Hematopoietic multipotent progenitor cell treated with erythropoietin and hydrocortisone succinate and interleukin-3 and kit ligand, for 6 days (in vitro differentiated cells): ENCODE measurements at regions not wholly inside any gene's neighbourhood (a gene's known extent, or its start where the extent isn't known, plus 50 kb on each side); places are given as distances from the start of the nearest gene placed in this dataset.

ENCODE experiments used
- DNase-seq: peaks from one replicate; pipeline ENCODE4 v3.0.0-alpha.2; 2015

DNA sequence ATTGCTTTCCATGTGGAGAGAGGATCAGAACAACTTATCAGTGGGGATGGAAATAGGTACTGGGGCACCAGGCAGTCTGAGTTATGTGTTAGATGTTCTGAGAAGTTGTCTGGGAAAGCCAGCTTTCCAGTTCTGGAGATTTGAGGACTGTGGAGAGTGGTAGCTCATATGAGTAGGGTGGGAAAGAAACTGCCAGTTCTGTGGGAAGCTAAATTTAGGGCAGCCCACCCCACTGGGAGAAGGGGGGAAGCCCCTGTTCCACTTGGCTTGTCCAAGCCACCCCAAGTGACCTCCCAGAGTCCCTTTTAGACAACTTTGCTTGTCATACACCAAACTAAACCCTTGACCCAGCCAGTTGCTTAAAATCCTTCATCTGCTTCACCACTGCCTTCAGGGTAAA, 189.5 kb downstream of the REEP3 start:
- no peak for DNase-seq

DNA sequence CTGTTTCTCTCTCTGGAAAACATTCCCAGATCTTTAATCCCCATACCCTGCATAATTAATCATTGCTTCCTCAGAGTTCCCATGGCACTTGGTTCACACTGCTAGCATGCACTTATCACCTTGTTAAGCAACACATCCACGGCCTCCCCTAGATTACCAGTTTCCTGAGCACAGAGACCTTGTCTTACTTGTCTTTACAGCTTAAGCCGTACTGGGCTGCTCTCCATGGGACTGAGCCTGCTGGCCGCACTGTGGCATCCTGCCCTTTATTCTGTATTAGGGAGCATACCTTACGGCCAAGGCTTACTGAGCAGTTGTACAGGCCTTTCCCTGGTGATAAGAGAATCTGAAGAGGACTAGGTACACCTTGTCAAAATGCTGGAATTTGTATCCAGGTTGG, 190.2 kb downstream of the REEP3 start:
- DNase-seq = no peak

DNA sequence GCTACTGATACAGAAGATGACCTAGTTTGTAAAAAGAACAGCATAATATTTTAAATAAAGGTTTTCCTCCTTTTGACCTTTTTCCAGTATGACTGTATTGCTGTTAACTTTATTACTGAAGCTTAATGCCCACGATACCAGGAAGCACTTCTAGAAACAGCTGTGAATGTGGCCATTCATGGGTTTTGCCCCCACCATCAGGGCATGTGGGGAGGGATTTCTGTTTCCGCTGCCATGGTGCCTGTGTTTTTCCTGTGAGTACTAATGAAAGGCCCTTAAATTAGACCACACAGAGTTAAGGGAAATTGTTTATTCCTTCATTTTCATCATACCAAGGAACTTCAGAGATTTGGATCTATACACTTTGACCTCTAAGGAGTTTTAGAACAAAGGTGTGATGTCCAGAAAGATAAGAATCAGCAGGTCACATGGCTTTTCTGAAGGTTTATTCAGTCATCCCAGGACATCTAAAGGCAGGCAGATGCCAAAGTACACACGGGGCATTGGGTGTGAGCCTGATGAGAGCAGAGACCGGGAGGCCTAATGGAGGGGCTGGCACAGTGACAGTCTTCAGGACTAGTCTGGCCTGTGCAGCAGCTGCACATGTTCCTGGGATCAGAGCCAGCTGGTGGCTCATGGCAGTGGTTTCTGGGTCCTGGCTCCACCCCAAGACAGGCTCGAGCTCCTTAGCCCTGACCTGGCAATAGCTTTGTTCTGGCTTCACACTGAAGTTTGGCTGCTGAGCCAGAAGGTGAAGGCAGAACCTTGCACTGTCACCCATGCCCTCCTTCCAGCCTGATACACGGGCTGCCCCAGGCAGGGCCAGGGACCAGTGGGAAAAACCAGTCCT, 190.9 kb downstream of the REEP3 start:
- peak; percentile 82 for DNase-seq

DNA sequence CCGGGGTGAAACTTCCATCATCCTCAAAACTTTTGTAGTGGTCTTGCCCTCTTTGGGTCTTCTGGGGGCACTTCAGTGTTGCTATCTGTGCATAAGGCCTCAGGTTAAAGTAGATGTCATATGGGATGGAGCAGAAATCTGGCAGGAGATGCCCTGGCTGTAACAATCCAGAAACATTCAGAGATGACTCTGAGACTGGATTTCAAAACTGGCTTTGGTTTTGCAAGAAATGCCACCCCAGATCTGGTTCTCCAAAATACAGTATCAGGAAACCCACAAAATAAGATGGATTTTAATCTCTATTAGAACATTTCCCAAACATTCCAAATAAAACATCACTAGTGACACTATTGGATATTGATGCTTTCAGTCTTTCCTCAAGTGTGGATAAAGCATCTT, 191.5 kb downstream of the REEP3 start:
- no peak for DNase-seq

DNA sequence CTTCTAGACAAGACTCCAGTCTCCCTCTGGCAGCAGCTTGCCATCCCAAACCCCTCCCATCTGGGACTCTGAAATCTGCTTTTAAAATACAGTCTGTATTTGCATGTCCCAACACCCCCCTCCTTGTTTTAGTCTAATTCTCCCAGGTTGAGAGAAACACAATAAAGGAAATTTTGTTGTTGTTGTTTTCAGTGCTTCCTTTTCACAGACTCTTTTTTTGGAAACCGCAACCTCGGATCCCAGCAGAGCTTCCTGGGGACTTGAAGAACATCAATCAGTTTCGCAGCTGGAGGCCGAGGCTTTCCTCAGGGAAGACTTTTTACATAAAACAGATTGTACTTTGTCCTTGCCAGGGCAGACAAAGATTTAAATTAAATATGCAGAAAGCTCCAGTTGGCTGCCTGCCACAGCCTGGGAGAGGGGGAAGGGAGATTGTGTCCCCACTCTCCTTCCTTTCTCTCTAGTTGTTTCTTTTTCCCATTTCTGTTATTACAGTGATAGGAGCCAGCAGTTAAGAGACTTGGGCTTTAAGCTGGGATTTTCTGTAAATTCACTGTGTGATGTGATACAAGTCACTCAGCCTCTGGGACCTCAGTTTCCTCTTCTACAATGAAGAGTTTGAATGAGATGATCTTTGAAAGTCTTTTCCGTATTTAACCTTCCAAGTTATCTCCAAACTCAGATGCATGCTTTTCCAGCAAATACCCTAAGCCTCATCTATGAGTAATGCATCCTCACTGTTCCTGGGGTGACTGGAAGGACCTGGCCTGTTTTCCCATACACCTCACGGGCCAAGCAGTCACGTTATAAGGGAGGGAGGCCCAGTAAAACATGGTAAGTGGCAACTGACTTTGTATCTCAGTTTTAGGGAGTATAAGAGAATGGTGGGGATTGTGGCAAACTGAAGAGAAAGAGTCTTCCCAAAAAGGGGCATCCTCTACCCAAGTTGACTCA, 192.3 kb downstream of the REEP3 start:
- DNase-seq = no peak

DNA sequence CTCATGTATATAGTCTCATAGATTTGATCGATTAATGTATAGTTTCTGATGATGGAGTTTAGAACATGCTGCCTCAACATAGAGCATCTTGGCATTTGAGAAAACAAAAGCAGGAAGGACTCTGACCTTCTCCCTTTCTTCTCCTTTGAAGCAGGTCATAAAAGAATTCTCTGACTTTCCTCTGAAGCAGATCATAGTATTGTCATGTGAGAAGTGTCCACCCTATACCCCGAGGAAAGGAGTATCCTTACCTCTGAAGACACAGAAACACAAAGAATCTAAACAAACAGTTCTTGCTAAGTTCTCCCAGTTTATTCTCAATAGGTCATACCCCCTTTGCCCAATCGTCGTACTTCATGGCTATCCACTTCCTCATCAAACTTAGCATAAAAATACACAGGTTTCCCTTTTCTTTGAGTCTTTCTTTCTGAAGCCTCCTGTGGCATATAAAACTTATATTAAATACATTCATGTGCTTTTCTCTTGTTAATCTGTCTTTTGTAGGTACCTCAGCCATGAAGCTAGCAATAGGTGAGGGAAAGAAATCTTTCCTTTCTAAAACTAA, 194.9 kb downstream of the REEP3 start:
- DNase-seq = no peak

DNA sequence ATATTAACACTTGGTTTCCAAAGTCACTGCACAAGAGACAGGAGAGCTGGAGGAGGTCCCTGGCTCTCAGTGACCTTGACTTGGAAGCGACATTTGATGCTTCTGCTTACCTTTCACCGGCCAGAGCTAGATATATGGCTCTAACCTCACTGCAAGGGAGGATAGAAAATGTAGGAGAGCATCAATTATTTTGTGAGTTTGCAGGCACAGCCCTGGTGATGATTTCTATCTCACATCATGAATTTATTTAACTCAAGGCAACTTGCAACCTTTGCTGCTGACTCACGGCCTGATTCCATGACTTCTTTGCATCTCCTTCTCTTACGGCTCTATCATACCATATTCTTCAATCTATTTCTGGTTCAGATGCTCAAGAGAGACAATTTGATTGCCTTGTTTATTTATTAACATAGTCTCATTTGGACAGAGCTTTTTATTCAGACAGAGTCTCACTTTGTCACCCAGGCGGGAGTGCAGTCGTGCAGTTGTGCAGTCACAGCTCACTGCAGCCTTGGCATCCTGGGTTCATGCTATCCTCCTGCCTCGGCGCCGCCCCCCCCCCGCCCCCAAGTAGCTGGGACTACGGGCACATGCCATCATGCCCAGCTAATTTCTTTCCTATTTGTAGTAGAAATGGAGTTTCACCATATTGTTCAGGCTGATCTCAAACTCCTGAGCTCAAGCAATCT, 196.0 kb downstream of the REEP3 start:
- DNase-seq = no peak

DNA sequence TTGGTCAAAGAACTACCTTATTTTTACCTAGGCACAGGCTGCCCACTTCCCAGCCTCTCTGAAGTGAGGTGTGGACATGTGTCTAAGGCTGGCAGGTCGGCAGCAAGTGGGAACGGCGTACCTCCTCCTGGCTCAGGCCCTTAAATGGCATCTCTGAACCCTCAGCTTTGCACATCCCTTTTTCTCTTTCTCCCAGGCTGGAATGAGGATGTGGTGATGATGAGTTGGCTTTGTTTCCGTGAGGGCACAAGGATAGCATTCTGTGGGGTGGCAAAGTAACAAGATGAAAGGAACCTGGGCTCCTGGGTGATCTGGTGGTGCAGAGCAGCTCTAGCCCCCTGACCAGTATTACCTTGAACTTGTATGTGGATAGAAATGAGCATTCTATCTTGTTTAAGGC, 196.8 kb downstream of the REEP3 start:
- DNase-seq = no peak

DNA sequence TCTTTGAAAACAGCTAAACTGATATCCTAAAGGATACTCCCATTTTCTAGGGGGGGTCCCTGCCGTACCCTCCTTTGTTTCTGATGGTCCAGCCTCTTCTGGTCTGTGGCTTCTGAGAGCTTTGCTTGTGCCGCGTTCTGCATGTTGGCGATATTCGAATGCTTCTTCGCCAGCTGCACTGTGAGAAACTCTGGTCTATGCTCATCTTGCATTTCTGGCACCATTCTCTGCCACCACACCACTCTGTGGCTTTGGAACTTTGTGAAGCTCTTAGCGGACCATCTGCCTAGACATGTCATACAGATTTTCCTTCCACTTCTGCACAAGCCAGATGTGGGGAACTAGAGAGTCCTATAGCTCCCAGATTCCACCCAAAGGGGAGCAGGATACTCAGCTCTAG, 197.2 kb downstream of the REEP3 start:
- DNase-seq = no peak

DNA sequence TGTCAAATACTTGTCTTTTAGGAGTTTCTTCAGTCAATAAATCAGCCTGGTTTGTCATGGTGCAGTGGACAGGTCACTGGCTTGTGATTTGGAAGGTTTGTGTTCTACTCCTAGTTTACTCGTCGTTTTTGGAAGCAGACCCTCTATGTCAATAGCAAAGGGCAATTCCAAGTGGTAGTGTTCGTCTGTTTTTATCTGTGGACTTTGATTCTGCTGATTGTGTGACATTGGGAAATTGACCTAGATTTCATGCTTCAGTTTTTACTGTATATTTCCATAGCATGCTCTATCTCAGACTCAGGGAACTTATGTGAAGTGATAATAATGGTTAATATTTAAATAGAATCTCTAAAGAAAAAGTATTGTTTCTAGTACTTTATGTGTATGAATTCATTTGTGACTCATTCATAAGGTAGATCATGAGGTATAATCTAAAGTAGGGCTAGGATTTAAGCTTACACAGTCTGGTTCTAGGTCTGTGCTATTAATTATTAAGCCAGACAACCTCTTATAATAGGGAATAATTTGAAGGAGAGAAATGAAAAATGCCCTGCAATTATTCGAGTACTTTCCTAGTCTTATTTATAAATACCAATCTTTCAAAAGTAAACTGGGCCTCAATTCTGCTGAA, 198.1 kb downstream of the REEP3 start:
- DNase-seq = no peak

DNA sequence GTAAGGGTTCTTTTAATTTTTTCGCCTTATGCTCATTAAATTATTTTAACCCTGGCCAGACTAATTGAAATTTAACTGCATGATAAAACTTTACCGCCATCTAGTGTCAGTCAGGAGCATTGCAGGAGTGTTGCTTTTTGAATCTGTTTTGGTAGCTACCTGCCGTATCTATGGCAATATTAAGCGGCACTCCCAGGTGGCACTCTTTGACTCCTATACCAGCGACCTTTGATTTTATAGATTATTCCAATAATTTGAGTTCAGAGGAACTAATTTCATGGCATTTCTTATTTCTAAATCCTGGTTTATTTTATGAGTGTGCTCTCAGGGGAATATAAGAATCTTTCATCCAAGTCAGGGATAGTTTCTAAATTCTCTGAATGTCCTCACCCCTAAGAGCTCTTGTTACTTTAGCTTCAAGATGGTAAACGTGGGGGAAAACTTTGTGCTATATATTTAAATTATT, 198.9 kb downstream of the REEP3 start:
- peak; percentile 74 for DNase-seq

DNA sequence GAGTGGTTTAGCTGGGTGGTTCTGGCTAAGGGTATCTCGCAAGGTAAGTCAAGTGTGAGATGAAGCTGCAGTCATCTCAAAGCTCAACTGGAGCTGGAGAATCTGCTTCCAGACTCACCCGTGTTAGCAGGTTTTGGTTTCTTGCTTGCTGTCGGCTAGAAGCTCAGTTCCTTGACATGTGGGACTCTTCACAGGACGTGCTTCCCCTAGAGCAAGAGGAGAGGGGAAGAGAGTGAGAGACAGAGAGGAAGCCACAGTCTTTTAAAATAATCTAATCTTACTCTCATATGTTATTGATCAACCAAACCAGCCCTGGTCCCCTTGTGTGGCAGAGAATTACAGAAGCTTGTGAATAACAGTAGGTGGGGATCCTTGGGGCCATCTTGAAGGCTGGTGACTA, 199.5 kb downstream of the REEP3 start:
- DNase-seq = no peak

DNA sequence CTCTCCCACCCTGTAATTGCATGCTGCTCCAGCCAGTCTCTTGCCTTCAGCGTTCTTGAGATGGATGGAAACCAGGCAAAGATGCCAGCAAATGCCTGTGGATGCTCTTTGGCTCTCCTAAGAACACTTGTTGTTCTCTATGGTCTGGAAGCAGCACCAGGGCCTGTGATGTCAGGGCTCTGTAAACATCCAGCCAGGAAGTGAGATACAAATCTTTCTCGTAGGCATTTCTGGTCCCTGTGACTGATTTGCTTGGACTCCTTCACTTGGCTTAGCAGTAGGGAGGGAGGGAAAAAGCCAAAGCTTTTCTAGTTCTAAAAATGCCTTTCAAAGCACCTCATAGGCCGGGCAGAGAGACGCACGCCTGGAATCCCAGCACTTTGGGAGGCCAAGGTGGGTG, 201.3 kb downstream of the REEP3 start:
- no peak for DNase-seq

DNA sequence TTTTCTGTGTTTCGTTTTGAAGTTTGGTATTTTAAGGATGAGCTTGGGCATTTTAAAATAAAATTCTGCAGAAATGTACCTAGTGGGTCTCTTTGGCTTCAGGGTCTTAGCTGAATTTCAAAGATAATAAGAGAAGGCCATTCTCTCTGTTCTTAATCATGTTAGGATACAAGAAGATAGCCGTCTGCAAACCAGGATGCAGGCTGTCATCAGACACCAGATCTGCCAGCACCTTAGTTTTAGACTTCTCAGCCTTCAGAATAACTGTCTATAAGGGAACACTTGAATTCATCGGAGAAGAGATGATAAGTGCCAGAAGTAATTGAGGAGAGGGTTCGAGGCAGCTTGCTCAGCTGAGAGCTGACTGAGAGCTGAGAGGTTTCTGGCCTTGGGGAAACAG, 202.1 kb downstream of the REEP3 start:
- no peak for DNase-seq

DNA sequence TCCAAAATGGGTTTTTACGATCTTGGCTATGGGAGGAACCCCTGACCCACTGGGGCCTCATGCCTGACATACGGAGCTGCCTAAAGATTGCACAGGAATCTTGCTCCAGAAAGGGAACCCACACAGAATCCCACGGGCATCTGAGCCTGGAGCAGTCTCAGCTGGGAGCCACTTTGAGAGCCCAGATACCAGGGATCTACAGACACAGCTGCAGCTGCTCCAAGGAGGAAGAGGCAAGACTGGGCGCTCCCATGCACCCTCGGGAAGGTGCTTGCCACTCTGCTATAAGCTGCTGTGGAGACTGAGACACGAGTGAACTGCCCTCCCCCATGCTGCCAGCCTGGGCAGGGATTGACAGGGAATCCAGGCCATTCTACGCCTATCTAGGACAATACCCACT, 202.5 kb downstream of the REEP3 start:
- no peak for DNase-seq

DNA sequence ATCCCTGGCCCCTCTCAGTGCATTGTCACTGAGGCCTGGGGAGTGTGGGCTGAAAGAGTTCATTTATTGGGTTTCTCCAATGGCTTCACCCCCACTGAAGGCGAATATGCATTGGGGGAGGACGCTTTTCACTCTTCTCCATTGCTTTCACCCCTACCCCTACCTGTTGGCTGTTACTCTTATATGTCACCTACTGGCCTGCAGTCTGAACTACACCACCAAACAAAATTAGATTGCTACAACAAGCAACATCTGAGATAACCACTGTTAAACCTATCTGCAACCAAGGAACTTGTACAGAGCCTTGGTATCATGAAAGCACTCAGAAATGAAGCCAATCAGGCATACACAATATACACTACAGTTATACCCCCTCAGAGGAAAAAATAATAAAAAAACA, 203.7 kb downstream of the REEP3 start:
- DNase-seq = no peak

DNA sequence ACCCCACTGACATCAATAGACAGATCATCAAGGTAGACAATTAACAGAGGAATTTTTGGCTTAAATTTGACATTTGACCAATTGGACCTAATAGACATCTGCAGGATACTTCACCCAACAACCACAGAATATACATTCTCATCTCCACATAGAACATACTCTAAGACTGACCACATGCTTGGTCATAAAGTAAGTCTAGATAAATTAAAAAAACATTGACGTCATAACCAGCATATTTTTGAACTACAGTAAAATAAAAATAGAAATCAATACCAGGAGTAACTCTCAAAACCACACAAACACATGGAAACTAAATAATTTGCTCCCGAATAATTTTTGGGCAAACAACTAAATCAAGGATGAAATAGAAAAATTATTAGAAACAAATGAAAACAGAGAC, 205.7 kb downstream of the REEP3 start:
- DNase-seq = no peak

DNA sequence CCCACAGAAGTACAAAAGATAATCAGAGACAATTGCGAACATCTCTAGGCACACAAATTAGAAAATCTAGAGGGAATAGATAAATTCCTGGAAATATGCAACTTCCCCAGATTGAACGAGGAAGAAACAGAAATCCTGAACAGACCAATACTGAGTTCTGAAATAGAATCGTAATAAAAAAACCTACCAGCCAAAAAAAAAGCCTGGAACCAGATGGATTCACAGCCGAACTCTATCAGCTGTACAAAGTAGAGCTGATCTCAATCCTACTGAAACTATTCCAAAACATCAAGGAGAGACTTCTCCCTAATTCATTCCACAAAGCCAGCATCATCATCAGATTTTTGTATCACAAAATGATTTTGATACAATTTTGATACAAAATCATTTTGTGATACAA, 206.4 kb downstream of the REEP3 start:
- DNase-seq = no peak

DNA sequence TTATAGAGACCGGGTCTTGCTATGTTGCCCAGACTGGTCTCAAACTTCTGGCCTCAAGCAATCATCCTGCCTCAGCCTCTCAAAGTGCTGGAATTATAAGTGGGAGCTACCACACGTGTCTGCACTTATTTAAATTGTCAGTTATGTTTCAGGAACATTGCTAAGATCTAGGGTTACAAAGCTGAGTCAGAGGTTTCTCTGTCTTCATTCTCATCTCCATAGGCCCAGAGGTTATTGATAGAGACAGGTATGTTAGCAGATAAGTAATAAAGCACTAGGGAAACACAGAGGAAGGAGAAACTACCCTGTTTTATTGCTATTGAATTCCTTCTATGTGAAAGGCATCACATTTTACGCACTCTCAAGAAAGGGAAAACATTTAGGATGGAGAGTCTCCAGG, 214.1 kb downstream of the REEP3 start:
- no peak for DNase-seq

DNA sequence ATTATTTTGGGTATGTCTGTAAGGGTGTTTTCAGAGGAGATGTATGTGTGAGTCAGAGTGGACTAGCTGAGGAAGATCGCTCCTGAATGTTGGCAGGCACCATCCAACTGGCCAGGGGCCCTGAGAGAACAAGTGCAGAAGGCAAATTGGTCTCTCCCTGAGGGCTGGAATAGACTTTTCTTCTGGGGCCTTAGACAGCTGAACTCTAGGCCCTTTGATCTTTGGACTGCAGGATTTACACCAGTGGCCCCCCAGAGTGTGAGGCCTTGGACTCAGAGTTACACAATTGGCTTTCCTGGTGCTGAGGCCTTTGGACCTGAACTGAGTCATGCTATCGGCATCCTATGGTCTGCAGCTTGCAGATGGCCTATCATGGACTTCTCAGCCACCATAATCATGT, 217.2 kb downstream of the REEP3 start:
- no peak for DNase-seq

DNA sequence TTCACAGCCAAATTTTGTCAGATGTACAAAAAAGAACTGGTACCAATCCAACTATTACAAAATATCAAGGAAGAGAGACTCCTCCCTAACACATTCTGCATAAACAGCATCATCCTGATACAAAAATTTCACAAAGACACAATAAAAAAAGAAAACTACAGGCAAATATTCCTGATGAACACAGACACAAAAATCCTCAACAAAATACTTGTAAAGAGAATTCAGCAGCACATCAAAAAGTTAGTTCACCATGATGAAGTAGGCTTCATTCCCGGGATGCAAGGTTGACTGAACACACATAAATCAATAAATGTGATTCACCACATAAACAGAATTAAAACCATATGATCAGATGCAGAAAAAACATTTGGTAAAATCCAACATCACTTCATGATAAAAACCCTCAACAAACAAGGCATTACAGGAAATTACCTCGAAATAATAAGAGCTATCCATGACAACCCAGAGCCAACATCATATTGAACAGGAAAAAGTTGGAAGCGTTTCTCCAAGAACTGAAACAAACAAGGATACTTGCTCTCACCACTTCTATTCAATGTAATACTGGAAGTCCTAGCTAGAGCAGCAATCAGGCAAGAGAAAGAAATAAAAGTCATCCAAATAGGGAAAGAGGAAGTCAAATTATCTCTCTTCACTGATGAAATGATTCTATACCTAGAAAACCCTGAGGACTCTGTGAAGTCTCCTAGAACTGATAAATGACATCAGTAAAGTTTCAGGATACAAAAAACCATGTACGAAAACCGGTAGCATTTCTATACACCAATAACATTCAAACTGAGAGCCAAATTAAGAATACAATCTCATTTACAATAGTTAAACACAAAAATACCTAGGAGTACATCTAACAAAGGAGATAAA, 223.1 kb downstream of the REEP3 start:
- peak; percentile 44 for DNase-seq
